ENCODE measurements at regions not wholly inside any gene's neighbourhood (a gene's known extent, or its start where the extent isn't known, plus 50 kb on each side); places are given as distances from the start of the nearest gene placed in this dataset.

GRCh38 chr14:98858561-98858960 lies 413.4 kb downstream of the BCL11B start:
- TF ChIP-seq YY1 (IDR thresholded peaks at IDR 0.05; ENCODE audit: insufficient read depth, insufficient read length): no peak
- no peak for TF ChIP-seq ZNF274 (IDR thresholded peaks at IDR 0.05; ENCODE audit: low read depth, low read length)
